Lower leg skin (tissue), 4 donors: ENCODE measurements at regions not wholly inside any gene's neighbourhood (a gene's known extent, or its start where the extent isn't known, plus 50 kb on each side); places are given as distances from the start of the nearest gene placed in this dataset.

Experiments used
- DNase-seq, 2 donors: peaks; one replicate each; pipeline ENCODE4 v3.0.0-alpha.2; 2019; ENCODE audit warnings: low spot score in 2 of 2
- H3K4me3 ChIP-seq: fragments of 200-600 bp; sonication (generic); 2 replicates; pipeline ENCODE4 v1.5.1; 2017; ENCODE audit warnings: mild to moderate bottlenecking, low read depth; ENCODE audit not compliant: poor library complexity, severe bottlenecking
- CTCF ChIP-seq, 3 donors: fragments of 450-650 bp; IDR thresholded peaks; one replicate each; pipeline ENCODE4 v1.5.1; 2016; ENCODE audit warnings: antibody characterized with exemption in 3 of 3, mild to moderate bottlenecking in 3 of 3, moderate library complexity in 2 of 3
- POLR2A ChIP-seq, 2 donors: fragments of 450-650 bp; IDR thresholded peaks; one replicate each; pipeline ENCODE4 v1.6.1; 2016 to 2017; ENCODE audit warnings: antibody characterized with exemption in 2 of 2, mild to moderate bottlenecking in 1 of 2, moderate library complexity in 1 of 2
- WGBS, 2 donors: methylation state at CpG; one replicate each; pipeline ENCODE4 v1.1.5; 2018; 5-methylcytosine and 5-hydroxymethylcytosine counted together
- intact Hi-C: fragments of 100-400 bp; cut with DNase I; formaldehyde crosslinking; loops from one replicate; pipeline ENCODE4 v1.15.0; 2023; ENCODE audit warnings: low total_unique reads

DNA sequence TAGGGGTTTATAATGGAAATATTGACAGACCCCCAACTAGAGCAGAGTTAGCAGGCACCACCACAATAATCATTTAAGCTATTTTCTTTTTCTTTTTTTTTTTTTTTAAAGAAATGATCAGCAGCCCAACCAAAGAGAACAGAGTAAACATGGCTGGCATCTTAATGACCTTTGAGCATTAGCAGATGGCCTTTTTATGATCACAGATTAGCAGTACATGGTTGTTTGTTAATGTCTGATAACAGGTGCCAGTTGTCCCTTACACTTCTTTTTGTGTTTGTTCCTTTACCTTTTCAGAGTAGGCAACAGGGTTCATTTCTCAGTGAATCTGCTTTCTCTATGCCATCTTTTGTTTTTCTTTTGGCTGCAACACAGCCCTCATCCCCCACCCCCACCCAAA, 747.0 kb downstream of the BCL11A start:
- TF ChIP-seq POLR2A (IDR thresholded peaks at IDR 0.05): no peak
- TF ChIP-seq CTCF (IDR thresholded peaks at IDR 0.05): no peak
- no peak overlapping the region for H3K4me3 ChIP-seq
- DNase-seq: no peak
- intact Hi-C loops: no loop called here

DNA sequence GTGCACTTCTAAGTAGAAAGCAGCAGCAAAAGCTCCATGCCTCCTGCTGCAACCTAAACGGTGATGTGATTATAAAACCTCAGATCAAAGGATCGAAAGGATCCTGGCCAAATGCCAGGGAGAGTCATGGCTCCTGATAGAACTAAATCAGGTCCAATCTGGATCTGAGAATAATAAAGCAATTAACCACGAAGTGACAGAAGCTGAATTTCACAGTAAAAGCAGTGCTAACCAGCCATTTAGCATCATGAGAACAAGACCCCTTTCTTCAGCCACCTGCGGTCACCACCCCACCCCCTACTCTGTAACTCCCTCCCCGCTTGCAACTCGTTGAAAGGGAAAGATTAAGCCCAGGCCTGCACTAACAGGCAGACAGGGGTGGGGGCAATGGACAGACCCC, 748.7 kb downstream of the BCL11A start:
- no peak for TF ChIP-seq POLR2A (IDR thresholded peaks at IDR 0.05)
- TF ChIP-seq CTCF (IDR thresholded peaks at IDR 0.05): no peak
- DNase-seq: no peak
- WGBS, 2 donors: 56 to 59% methylated on average over 6 of the region's 6 CpGs
- no peak overlapping the region for H3K4me3 ChIP-seq
- intact Hi-C loops: no loop called here

GRCh38 chr2:59803586-59803985, 749.9 kb downstream of the BCL11A start:
- H3K4me3 ChIP-seq: no peak overlapping the region
- no peak for DNase-seq
- WGBS, 2 donors: 70 to 89% methylated on average over 8 of the region's 8 CpGs
- intact Hi-C loops: no loop called here
- TF ChIP-seq POLR2A (IDR thresholded peaks at IDR 0.05): no peak
- TF ChIP-seq CTCF (IDR thresholded peaks at IDR 0.05): no peak

DNA sequence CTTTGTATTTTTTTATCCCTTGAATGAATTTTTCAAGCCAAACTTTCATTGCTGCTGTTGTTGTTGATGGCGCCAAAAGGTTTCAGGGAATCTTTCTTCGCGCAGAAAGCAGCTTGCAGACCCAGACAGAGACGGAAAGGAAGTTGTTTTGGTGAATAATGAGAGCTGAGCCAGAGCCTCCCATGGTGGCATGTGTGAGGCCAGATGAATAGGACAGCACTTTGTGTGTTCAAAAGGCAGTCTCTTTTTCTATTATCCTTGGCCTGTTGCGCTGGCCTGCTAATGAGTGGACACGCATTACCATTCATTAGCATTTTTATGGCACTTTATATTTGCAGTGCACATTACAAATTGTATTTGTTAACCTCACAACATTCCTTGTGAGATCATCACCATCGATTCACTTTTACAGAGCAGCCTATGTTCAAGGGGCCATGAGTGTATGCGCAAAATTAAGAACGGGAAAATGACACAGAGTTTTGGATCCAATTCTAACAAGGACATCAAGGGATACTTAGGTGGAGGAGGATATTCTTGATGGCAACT, 754.7 kb downstream of the BCL11A start:
- TF ChIP-seq POLR2A (IDR thresholded peaks at IDR 0.05) (no peak), CTCF (IDR thresholded peaks at IDR 0.05) (no peak)
- H3K4me3 ChIP-seq: no peak overlapping the region
- 94 to 95% methylated on average over 9 of the region's 9 CpGs for WGBS, 2 donors
- intact Hi-C loops: no loop called here
- DNase-seq: no peak

DNA sequence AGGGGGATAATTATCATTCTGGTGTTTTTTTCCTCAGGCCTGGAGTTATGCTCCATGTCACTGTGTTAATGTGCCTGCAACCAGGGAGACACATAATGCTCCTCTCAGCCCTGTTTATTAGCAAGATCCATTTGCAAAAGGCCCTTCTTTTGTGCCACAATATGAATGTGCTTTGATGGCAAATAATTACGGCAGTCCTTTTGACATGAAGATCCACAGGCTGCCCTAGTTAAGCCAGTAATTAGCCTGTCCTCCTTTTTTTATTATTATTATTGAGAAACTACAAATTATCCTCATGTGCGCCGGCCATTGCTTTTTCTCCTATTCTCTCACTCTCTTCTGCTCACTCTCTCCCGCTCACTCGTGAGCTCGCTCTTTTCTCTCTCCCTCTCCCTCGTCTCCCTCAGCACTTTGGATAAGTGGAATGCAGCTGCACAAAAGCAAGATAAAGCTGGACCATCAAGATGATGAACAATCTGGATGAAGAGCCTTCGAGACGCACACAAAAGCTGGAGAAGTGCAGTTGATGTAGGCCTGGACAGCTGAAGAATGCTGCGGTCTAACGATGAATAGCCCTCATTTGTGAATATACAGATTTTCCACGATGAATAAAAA, 762.3 kb downstream of the BCL11A start:
- H3K4me3 ChIP-seq: no peak overlapping the region
- intact Hi-C loops: no loop called here
- TF ChIP-seq POLR2A (IDR thresholded peaks at IDR 0.05) (no peak), CTCF (IDR thresholded peaks at IDR 0.05) (no peak)
- 91 to 93% methylated on average over 12 of the region's 12 CpGs for WGBS, 2 donors
- no peak for DNase-seq
